Left ventricle myocardium inferior (tissue), 1 donor: ENCODE measurements at regions not wholly inside any gene's neighbourhood (a gene's known extent, or its start where the extent isn't known, plus 50 kb on each side); places are given as distances from the start of the nearest gene placed in this dataset.

ENCODE experiments used
- DNase-seq: peaks from one replicate; pipeline ENCODE4 v3.0.0-alpha.2; 2020
- H3K27ac ChIP-seq: fragments of 200-600 bp; replicated peaks from 2 replicates; pipeline ENCODE4 v1.8.0; 2021
- H3K27me3 ChIP-seq: fragments of 200-600 bp; 2 replicates; pipeline ENCODE4 v1.8.0; 2021; ENCODE audit warnings: low read depth
- H3K36me3 ChIP-seq: fragments of 200-600 bp; 2 replicates; pipeline ENCODE4 v1.8.0; 2021
- H3K4me1 ChIP-seq: fragments of 200-600 bp; 2 replicates; pipeline ENCODE4 v1.8.0; 2021
- H3K4me3 ChIP-seq: fragments of 200-600 bp; 2 replicates; pipeline ENCODE4 v1.8.0; 2021; ENCODE audit warnings: mild to moderate bottlenecking, moderate library complexity
- H3K9me3 ChIP-seq: fragments of 200-600 bp; replicated peaks from 2 replicates; pipeline ENCODE4 v1.8.0; 2021
- intact Hi-C: fragments of 100-400 bp; cut with micrococcal nuclease; formaldehyde crosslinking; loops from one replicate; pipeline ENCODE4 v1.11.0; 2022
- TF ChIP-seq, protein P1 (sequence below): fragments of 200-600 bp; IDR thresholded peaks from 2 replicates; pipeline ENCODE4 v1.8.0; 2021; ENCODE audit warnings: antibody characterized with exemption, mild to moderate bottlenecking, borderline replicate concordance
- donor health status: DM: no; HTN: yes; CAD: no; lungs with severe emphysema.

DNA sequence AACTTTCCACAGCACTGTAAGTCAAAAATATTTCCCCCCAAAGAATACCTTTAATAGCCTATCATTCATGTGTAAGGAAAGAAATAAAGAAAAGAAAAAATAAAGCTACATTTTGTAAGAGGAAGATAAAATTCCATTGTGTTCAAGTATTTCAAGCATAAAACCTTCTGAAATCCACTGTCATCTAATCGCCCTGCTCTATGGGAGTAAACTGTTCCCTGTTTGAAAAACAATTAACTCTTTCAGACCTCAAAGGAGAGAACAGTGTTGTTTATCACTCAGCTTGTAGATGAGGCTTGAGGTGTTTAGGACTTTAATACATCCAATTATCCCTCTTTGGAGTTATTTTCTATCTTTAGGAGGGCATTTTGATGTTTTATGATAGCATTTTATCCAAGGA lies 112.2 kb upstream of the REG3G start:
- Histone ChIP-seq H3K27me3 (no peaks in the 10 kb centered on the region), H3K4me3 (no peak overlapping the region), H3K36me3 (no peaks in the 10 kb centered on the region), H3K27ac (no peak overlapping the region), H3K9me3 (no peaks in the 10 kb centered on the region), H3K4me1 (no peaks in the 10 kb centered on the region)
- intact Hi-C loops = no loop called here
- TF ChIP-seq, protein P1, sequence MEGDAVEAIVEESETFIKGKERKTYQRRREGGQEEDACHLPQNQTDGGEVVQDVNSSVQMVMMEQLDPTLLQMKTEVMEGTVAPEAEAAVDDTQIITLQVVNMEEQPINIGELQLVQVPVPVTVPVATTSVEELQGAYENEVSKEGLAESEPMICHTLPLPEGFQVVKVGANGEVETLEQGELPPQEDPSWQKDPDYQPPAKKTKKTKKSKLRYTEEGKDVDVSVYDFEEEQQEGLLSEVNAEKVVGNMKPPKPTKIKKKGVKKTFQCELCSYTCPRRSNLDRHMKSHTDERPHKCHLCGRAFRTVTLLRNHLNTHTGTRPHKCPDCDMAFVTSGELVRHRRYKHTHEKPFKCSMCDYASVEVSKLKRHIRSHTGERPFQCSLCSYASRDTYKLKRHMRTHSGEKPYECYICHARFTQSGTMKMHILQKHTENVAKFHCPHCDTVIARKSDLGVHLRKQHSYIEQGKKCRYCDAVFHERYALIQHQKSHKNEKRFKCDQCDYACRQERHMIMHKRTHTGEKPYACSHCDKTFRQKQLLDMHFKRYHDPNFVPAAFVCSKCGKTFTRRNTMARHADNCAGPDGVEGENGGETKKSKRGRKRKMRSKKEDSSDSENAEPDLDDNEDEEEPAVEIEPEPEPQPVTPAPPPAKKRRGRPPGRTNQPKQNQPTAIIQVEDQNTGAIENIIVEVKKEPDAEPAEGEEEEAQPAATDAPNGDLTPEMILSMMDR = no peak
- no peak for DNase-seq

DNA sequence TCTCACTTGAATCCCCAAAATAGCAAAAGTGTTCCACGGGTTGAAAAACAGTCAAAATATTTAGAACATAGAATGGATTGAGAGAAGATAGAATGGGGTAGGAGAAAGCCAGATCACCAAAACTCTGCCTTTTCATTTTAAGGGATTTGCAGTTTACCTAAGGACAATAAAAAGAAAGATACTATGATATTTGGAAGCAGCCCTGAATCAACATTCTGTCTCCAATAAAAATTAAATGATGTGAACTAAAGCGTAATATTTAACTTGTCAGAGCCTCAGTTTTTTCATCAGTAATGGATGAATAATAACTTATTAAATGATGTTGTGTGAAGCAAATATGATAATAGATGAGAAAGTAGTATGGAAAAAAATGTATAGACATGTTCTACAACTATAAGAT lies 100.2 kb upstream of the REG3G start:
- DNase-seq = no peak
- H3K27ac ChIP-seq = no peak overlapping the region
- no peaks in the 10 kb centered on the region for H3K4me1 ChIP-seq
- H3K36me3 ChIP-seq = no peaks in the 10 kb centered on the region
- no peak overlapping the region for H3K4me3 ChIP-seq
- intact Hi-C loops = loop anchor here (1.0 kb wide), 1 partner anchor 23 kb away; no protein-coding TSS in a partner anchor
- TF ChIP-seq, protein P1 = no peak
- no peaks in the 10 kb centered on the region for H3K9me3 ChIP-seq
- no peaks in the 10 kb centered on the region for H3K27me3 ChIP-seq

DNA sequence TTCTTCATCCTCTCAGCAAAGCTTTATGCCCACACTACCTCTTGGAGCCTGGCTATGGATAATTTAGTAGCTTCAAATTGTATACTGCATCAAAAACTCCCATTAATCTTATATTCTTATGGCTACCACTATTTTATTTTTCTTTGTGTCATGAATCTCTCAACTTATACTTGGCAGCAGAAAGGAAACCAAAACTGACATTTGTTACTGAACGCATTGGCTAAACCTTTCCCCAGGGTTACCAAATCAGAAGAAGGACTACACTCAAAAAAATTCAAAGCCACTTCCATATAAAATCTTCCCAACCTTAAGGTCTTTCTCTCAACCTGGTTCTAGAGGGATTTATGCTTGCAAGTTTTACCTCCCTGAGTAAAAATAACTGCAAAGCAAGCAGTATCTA lies 97.0 kb upstream of the REG3G start:
- intact Hi-C loops = no loop called here
- Histone ChIP-seq H3K4me1 (no peaks in the 10 kb centered on the region), H3K4me3 (no peak overlapping the region), H3K27me3 (no peaks in the 10 kb centered on the region), H3K27ac (no peak overlapping the region), H3K36me3 (no peaks in the 10 kb centered on the region), H3K9me3 (no peaks in the 10 kb centered on the region)
- TF ChIP-seq, protein P1 = no peak
- no peak for DNase-seq

DNA sequence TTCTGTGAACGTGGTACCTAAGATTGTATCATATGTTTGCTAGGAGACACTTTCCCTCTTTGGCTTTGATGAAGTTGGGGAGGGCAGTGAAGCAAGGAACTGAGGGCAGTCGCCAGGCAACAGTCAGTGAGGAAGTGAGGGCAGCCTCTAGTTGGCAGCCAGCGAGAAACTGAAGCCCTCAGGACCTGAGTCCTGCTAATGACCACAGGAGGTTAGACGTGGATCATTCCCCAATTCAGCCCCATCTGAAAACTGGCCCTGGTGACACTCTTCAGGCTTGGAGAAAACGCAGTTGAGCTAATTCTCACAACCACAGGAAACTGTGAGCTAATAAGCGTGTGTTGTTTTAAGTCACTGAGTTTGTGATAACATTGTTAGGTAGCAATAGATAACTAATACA lies 84.5 kb upstream of the REG3G start:
- no peak overlapping the region for H3K4me3 ChIP-seq
- intact Hi-C loops = no loop called here
- H3K9me3 ChIP-seq = peaks cover 24% of the 10 kb centered on the region
- no peak overlapping the region for H3K27ac ChIP-seq
- DNase-seq = no peak
- H3K4me1 ChIP-seq = no peaks in the 10 kb centered on the region
- no peaks in the 10 kb centered on the region for H3K36me3 ChIP-seq
- H3K27me3 ChIP-seq = no peaks in the 10 kb centered on the region
- TF ChIP-seq, protein P1 = no peak

DNA sequence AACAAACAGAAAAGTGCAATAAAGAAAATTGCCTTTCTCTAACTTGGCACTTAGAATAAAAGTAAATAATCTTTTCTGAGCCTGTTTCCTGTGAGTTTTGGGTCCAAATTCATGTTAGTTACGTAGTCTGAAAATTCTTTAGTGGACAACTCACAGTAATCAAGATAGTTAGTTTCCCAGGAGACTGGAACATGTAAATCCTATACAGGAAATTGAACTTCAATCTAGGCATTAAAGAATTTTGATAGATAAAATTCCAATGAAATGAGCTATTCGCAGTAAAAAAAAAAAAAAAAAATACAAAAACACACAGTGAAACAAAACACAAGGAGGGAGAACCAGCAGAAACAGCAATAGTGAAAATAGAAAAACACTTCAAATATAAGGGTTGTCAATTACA lies 83.8 kb upstream of the REG3G start:
- no peak overlapping the region for H3K4me3 ChIP-seq
- H3K27ac ChIP-seq = no peak overlapping the region
- H3K36me3 ChIP-seq = no peaks in the 10 kb centered on the region
- DNase-seq = no peak
- intact Hi-C loops = no loop called here
- TF ChIP-seq, protein P1 = no peak
- no peaks in the 10 kb centered on the region for H3K4me1 ChIP-seq
- H3K27me3 ChIP-seq = no peaks in the 10 kb centered on the region
- peaks cover 30% of the 10 kb centered on the region for H3K9me3 ChIP-seq

DNA sequence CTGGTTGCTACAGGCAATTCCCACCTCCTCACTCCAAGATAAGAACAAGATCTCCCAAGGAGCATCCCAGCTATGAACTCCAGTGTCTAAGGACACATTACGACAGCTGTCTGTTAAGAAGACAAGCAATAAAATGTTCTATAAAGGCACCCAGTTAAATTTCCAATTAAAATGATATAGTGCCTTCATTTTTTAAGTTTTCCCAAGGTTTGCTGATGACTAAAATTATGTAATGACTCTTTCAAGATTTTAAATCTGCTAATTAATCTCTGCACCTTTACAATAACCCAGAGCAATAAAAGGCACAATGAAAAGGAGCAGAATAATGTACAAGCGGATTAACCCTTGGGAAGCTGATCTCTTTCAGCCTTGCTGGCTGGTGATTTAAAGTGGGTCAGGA lies 61.6 kb upstream of the REG3G start:
- Histone ChIP-seq H3K27me3 (no peaks in the 10 kb centered on the region), H3K27ac (no peak overlapping the region), H3K9me3 (no peaks in the 10 kb centered on the region), H3K4me3 (no peak overlapping the region), H3K4me1 (no peaks in the 10 kb centered on the region), H3K36me3 (no peaks in the 10 kb centered on the region)
- intact Hi-C loops = no loop called here
- TF ChIP-seq, protein P1 = no peak
- DNase-seq = no peak
